ENCODE measurements at regions not wholly inside any gene's neighbourhood (a gene's known extent, or its start where the extent isn't known, plus 50 kb on each side); places are given as distances from the start of the nearest gene placed in this dataset.

- H3K36me3 ChIP-seq (replicated peaks; ENCODE audit: insufficient read depth, low read length): no peaks in the 10 kb centered on the region
- DNase-seq: no peak
Observed at GRCh38 chr6:164167873-164168405, 753.4 kb downstream of the QKI start.

DNA sequence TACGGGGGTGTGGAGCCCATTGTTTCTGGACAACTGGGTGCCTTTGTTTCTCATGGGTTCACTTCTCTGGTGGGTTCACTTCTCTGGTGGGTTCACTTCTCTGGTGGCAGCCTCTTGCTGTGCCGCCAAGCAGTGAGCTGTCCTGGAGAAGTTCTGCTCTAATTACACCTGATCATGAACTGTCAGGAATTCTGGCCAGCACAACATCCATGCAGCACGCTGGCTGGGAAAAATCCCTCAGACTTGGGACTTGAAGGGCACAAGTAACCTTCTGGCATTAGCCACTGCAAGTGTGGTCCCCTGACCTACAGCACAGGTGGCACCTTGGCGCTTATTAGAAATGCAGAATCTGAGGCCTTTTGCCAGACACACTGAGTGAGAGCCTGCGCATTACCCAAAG lies 752.5 kb downstream of the QKI start:
- H3K9me2 ChIP-seq (replicated peaks; ENCODE audit: insufficient read depth, low read length): no peaks in the 10 kb centered on the region
- DNase-seq: no peak
- H3K4me3 ChIP-seq (ENCODE audit: low read length): no peak overlapping the region
- H3K79me2 ChIP-seq (ENCODE audit: low read length): no peaks in the 10 kb centered on the region
- no peak overlapping the region for H3K27ac ChIP-seq (ENCODE audit: low read length)
- no peak overlapping the region for H2AFZ ChIP-seq (ENCODE audit: low read length)
- H3F3A ChIP-seq (ENCODE audit: insufficient read depth, low read length): no peaks in the 10 kb centered on the region
- H3K4me1 ChIP-seq (ENCODE audit: low read length): no peaks in the 10 kb centered on the region
- H4K20me1 ChIP-seq (ENCODE audit: insufficient read depth, low read length): no peaks in the 10 kb centered on the region
- H3K9me3 ChIP-seq (replicated peaks; ENCODE audit: insufficient read depth, low read length): no peaks in the 10 kb centered on the region
- no peaks in the 10 kb centered on the region for H3K27me3 ChIP-seq (replicated peaks; ENCODE audit: insufficient read depth, low read length)
- H3K36me3 ChIP-seq (replicated peaks; ENCODE audit: insufficient read depth, low read length): no peaks in the 10 kb centered on the region
- TF ChIP-seq EZH2phosphoT487 (IDR thresholded peaks at IDR 0.05; ENCODE audit: low read length) (no peak), EZH2 (optimal IDR thresholded peaks at IDR 0.05; ENCODE audit: low read depth, low read length) (no peak), CTCF (IDR thresholded peaks at IDR 0.05; ENCODE audit: low read length) (no peak)
- H3K4me2 ChIP-seq (ENCODE audit: low read depth, low read length): no peak overlapping the region
- H3K9ac ChIP-seq (ENCODE audit: low read length): no peak overlapping the region

More at GRCh38 chr6:164167873-164168405, 753.4 kb downstream of the QKI start:
- no peak for TF ChIP-seq EZH2 (optimal IDR thresholded peaks at IDR 0.05; ENCODE audit: low read depth, low read length)
- TF ChIP-seq EZH2phosphoT487 (IDR thresholded peaks at IDR 0.05; ENCODE audit: low read length): no peak
- no peak for TF ChIP-seq CTCF (IDR thresholded peaks at IDR 0.05; ENCODE audit: low read length)
- no peak overlapping the region for H2AFZ ChIP-seq (ENCODE audit: low read length)
- H3K4me3 ChIP-seq (ENCODE audit: low read length): no peak overlapping the region
- no peaks in the 10 kb centered on the region for H4K20me1 ChIP-seq (ENCODE audit: insufficient read depth, low read length)
- no peaks in the 10 kb centered on the region for H3F3A ChIP-seq (ENCODE audit: insufficient read depth, low read length)
- H3K4me1 ChIP-seq (ENCODE audit: low read length): no peaks in the 10 kb centered on the region
- H3K27me3 ChIP-seq (replicated peaks; ENCODE audit: insufficient read depth, low read length): no peaks in the 10 kb centered on the region
- no peak overlapping the region for H3K9ac ChIP-seq (ENCODE audit: low read length)
- no peak overlapping the region for H3K4me2 ChIP-seq (ENCODE audit: low read depth, low read length)
- H3K27ac ChIP-seq (ENCODE audit: low read length): no peak overlapping the region
- H3K9me3 ChIP-seq (replicated peaks; ENCODE audit: insufficient read depth, low read length): no peaks in the 10 kb centered on the region
- no peaks in the 10 kb centered on the region for H3K79me2 ChIP-seq (ENCODE audit: low read length)
- H3K9me2 ChIP-seq (replicated peaks; ENCODE audit: insufficient read depth, low read length): no peaks in the 10 kb centered on the region

- Histone ChIP-seq H3K9me2 (replicated peaks; ENCODE audit: insufficient read depth, low read length) (no peaks in the 10 kb centered on the region), H3K4me2 (ENCODE audit: low read depth, low read length) (no peak overlapping the region), H3F3A (ENCODE audit: insufficient read depth, low read length) (no peaks in the 10 kb centered on the region), H3K36me3 (replicated peaks; ENCODE audit: insufficient read depth, low read length) (no peaks in the 10 kb centered on the region), H3K9me3 (replicated peaks; ENCODE audit: insufficient read depth, low read length) (no peaks in the 10 kb centered on the region), H3K27ac (ENCODE audit: low read length) (no peak overlapping the region), H2AFZ (ENCODE audit: low read length) (no peak overlapping the region), H3K4me3 (ENCODE audit: low read length) (no peak overlapping the region), H3K4me1 (ENCODE audit: low read length) (no peaks in the 10 kb centered on the region), H3K79me2 (ENCODE audit: low read length) (no peaks in the 10 kb centered on the region), H4K20me1 (ENCODE audit: insufficient read depth, low read length) (no peaks in the 10 kb centered on the region), H3K9ac (ENCODE audit: low read length) (no peak overlapping the region), H3K27me3 (replicated peaks; ENCODE audit: insufficient read depth, low read length) (no peaks in the 10 kb centered on the region)
- TF ChIP-seq EZH2phosphoT487 (IDR thresholded peaks at IDR 0.05; ENCODE audit: low read length) (no peak), EZH2 (optimal IDR thresholded peaks at IDR 0.05; ENCODE audit: low read depth, low read length) (no peak), CTCF (IDR thresholded peaks at IDR 0.05; ENCODE audit: low read length) (no peak)
- no peak for DNase-seq
Observed at GRCh38 chr6:164166515-164166914, 752.0 kb downstream of the QKI start.

All from MM.1S (cell line).